ENCODE measurements at regions not wholly inside any gene's neighbourhood (a gene's known extent, or its start where the extent isn't known, plus 50 kb on each side); places are given as distances from the start of the nearest gene placed in this dataset.

DNA sequence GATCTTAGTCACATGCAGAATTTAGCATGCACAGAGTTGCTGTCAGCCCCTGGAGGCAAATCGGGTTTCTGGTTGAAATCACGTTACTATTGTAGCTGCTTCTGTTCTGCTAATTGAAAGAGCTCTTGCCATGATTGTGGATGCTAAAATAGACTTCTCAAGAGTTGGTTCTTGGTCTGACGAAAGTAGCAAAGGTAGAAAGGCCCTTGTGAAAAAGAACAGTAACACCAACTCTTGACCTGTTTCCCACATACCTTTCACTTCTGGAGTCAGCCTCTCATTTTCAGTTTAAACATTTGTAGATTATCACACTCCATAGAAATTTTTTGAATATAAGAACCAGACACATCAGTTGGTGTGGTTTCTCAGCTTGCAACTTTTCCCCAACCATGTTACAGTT, 110.0 kb upstream of the EPB41L3 start:
- TF ChIP-seq POLR2A (IDR thresholded peaks at IDR 0.05), result no peak
- TF ChIP-seq POLR2AphosphoS5 (IDR thresholded peaks at IDR 0.05), result no peak
